Bronchial epithelial cell (primary cell): ENCODE measurements at regions not wholly inside any gene's neighbourhood (a gene's known extent, or its start where the extent isn't known, plus 50 kb on each side); places are given as distances from the start of the nearest gene placed in this dataset.

Source experiments
- DNase-seq: peaks from one replicate; pipeline ENCODE4 v3.0.0-alpha.2; 2010; ENCODE audit warnings: low read depth
- FAIRE-seq: peaks from 2 replicates; lab custom pipeline; 2011; peaks lifted over from hg19 to GRCh38; lab: Jason Lieb, UNC
- H3K27me3 ChIP-seq: 2 replicates; pipeline ENCODE4 v1.5.1; 2011; ENCODE audit warnings: low read length; ENCODE audit not compliant: control insufficient read depth, insufficient read depth
- H3K36me3 ChIP-seq: 2 replicates; pipeline ENCODE4 v1.5.1; 2011; ENCODE audit warnings: low read length; ENCODE audit not compliant: control insufficient read depth, insufficient read depth
- H3K4me3 ChIP-seq: 2 replicates; pipeline ENCODE4 v1.5.1; 2011; ENCODE audit warnings: mild to moderate bottlenecking, low read depth, low read length, control low read depth
- CTCF ChIP-seq: IDR thresholded peaks from 2 replicates; pipeline ENCODE4 v1.5.1; 2011; ENCODE audit warnings: mild to moderate bottlenecking, moderate library complexity, low read length, control low read depth, inconsistent platforms; ENCODE audit not compliant: insufficient read depth, severe bottlenecking

GRCh38 chr6:169406804-169407203 lies 153.2 kb upstream of the THBS2 start:
- H3K27me3 ChIP-seq, result no peaks in the 10 kb centered on the region
- no peak overlapping the region for H3K4me3 ChIP-seq
- DNase-seq, result no peak
- no peak for FAIRE-seq
- no peaks in the 10 kb centered on the region for H3K36me3 ChIP-seq
- TF ChIP-seq CTCF, result no peak

GRCh38 chr6:169406034-169406433 lies 152.4 kb upstream of the THBS2 start:
- no peak for TF ChIP-seq CTCF
- FAIRE-seq (no peak), DNase-seq (no peak)
- Histone ChIP-seq H3K36me3 (no peaks in the 10 kb centered on the region), H3K27me3 (no peaks in the 10 kb centered on the region), H3K4me3 (no peak overlapping the region)

- no peaks in the 10 kb centered on the region for H3K27me3 ChIP-seq
- FAIRE-seq, result no peak
- no peak overlapping the region for H3K4me3 ChIP-seq
- no peak for TF ChIP-seq CTCF
- H3K36me3 ChIP-seq, result no peaks in the 10 kb centered on the region
- DNase-seq, result no peak
Observed at GRCh38 chr6:169404828-169405227, 151.2 kb upstream of the THBS2 start.

- no peak overlapping the region for H3K4me3 ChIP-seq
- FAIRE-seq (peak; percentile 97), DNase-seq (no peak)
- H3K27me3 ChIP-seq, result no peaks in the 10 kb centered on the region
- no peak for TF ChIP-seq CTCF
- no peaks in the 10 kb centered on the region for H3K36me3 ChIP-seq
Observed at GRCh38 chr6:169398342-169399105, 144.9 kb upstream of the THBS2 start.

- TF ChIP-seq CTCF, result no peak
Observed at GRCh38 chr6:169397684-169398083, 144.0 kb upstream of the THBS2 start.

More at GRCh38 chr6:169397684-169398083, 144.0 kb upstream of the THBS2 start:
- DNase-seq (no peak), FAIRE-seq (no peak)
- Histone ChIP-seq H3K4me3 (no peak overlapping the region), H3K36me3 (no peaks in the 10 kb centered on the region), H3K27me3 (no peaks in the 10 kb centered on the region)
